ENCODE measurements at regions not wholly inside any gene's neighbourhood (a gene's known extent, or its start where the extent isn't known, plus 50 kb on each side); places are given as distances from the start of the nearest gene placed in this dataset.
"Not testable (repeated sequence)": the region's sequence is repeated elsewhere in the genome, so short reads cannot be mapped to it uniquely, and the experiment has no call there.

DNA sequence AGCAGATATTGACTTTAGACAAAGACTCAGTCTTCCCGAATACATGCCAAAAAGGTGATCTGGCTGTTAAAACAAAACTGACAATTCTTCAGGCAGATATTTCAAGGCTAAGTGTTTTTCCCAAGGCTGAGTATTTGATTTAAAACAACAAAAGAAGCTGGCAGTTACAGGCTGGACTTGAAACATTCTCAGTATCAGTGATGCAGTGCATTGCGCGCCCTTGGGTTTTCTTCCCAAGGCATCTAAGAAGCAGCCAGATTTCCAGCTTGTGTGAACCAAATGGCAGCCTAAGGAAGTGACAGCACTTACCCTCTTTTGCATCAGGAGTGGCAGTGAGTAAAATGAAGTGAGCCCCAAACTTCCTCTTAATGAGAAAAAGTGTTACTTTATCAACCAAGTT lies 90.0 kb upstream of the FREM3 start:
- TF ChIP-seq GLIS3, SNAI2, OSR1 (CRISPR knock-in tag; IDR thresholded peaks at IDR 0.05): not testable (repeated sequence)

Data from SK-N-SH treated with all-trans-retinoic acid at 6 μM for 48 hours (cell line).